ENCODE measurements at regions not wholly inside any gene's neighbourhood (a gene's known extent, or its start where the extent isn't known, plus 50 kb on each side); places are given as distances from the start of the nearest gene placed in this dataset.

DNA sequence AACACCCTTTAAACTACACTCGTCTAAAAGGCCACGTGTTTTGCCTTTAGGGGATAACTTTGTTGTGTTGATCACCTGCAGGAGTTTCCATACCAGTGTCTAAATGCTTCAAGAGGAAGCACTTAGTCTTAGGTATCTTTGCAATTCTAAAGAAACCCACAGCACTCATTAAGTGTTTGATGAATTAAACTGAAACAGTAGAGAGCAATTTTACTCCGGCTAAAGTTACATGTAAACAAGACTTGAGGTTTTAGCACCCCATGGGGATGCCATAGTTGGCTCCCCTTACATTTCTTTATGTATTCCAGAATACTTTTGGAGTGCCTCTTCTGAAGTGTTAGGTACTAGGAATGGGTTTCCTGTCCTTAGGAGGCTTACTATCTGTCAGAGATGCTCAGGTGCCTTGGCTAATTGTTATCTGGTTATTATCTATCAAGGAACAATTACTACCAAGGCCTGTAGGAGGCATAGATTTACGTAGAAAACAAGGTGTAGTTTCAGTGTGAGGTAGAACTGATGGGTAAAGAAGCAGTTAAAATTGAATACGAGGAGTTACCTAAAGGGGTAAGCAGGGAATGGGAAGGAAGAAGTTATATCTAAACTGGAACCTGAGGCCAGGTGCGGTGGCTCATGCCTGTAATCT is 176.8 kb upstream of the SAMSN1 start:
- H3K36me3 ChIP-seq (ENCODE audit: insufficient read depth, insufficient read length, low read length) = no peaks in the 10 kb centered on the region
- no peak overlapping the region for H3K9ac ChIP-seq (ENCODE audit: insufficient read length, low read depth)
- H3K4me3 ChIP-seq (ENCODE audit: insufficient read length, low read depth) = no peak overlapping the region
- no peaks in the 10 kb centered on the region for H3K4me1 ChIP-seq (ENCODE audit: insufficient read depth, insufficient read length)
- peaks cover 13% of the 10 kb centered on the region; the same call in 1 of the 2 replicates for H3K9me3 ChIP-seq (ENCODE audit: insufficient read depth, low read length)
- DNase-seq (ENCODE audit: low read depth, low spot score) = no peak
- H3K27me3 ChIP-seq (ENCODE audit: insufficient read depth, insufficient read length) = no peaks in the 10 kb centered on the region
- TF ChIP-seq ZNF274 (IDR thresholded peaks at IDR 0.05; ENCODE audit: low read depth, low read length) (no peak), YY1 (IDR thresholded peaks at IDR 0.05; ENCODE audit: insufficient read depth, insufficient read length) (no peak), SUZ12 (IDR thresholded peaks at IDR 0.05; ENCODE audit: extremely low read depth, insufficient read depth, insufficient read length) (no peak)

DNA sequence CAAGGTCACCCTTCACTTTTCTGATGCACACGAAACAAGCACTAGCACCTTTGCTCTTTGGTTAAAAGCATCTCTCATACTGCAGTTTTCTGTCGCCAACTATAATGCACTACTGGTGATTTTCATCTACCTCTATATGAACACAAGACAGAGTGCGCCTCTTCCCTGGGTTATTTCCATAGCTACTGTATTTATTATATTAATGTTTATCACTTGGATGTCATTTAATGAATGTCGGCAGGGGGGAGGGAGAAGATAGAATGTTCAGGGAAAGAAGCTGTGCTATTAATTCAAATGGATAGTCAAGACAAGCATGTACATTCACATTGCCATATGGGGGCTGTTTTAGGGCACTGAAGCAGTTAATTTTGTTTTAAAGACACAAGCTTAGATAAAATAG is 174.1 kb upstream of the SAMSN1 start:
- no peak overlapping the region for H3K9ac ChIP-seq (ENCODE audit: insufficient read length, low read depth)
- H3K4me1 ChIP-seq (ENCODE audit: insufficient read depth, insufficient read length) = no peaks in the 10 kb centered on the region
- H3K36me3 ChIP-seq (ENCODE audit: insufficient read depth, insufficient read length, low read length) = no peaks in the 10 kb centered on the region
- no peak overlapping the region for H3K4me3 ChIP-seq (ENCODE audit: insufficient read length, low read depth)
- TF ChIP-seq YY1 (IDR thresholded peaks at IDR 0.05; ENCODE audit: insufficient read depth, insufficient read length) = no peak
- no peak for TF ChIP-seq SUZ12 (IDR thresholded peaks at IDR 0.05; ENCODE audit: extremely low read depth, insufficient read depth, insufficient read length)
- no peak for TF ChIP-seq ZNF274 (IDR thresholded peaks at IDR 0.05; ENCODE audit: low read depth, low read length)
- no peak for DNase-seq (ENCODE audit: low read depth, low spot score)
- H3K27me3 ChIP-seq (ENCODE audit: insufficient read depth, insufficient read length) = no peaks in the 10 kb centered on the region
- peaks cover 13% of the 10 kb centered on the region; the same call in 1 of the 2 replicates for H3K9me3 ChIP-seq (ENCODE audit: insufficient read depth, low read length)

DNA sequence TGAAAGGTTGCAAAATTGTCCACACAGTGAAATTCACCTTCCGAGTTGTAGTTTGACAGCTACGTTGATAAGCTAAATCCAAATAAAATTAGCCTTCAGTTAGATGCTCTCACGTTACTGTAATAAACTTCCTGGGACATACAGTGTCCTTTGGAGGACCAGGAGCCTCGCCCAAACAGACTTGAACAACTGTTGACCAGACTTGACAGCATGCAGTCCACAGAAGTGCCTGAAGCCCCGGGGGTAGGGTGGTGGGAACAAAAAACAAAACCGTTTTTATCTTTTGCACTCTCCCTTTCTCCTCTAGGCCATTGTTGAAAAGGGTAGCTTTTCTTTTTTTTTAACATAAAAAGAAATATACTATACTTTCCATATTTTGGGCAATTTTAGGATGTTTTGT is 172.8 kb upstream of the SAMSN1 start:
- H3K4me1 ChIP-seq (ENCODE audit: insufficient read depth, insufficient read length) = no peaks in the 10 kb centered on the region

DNA sequence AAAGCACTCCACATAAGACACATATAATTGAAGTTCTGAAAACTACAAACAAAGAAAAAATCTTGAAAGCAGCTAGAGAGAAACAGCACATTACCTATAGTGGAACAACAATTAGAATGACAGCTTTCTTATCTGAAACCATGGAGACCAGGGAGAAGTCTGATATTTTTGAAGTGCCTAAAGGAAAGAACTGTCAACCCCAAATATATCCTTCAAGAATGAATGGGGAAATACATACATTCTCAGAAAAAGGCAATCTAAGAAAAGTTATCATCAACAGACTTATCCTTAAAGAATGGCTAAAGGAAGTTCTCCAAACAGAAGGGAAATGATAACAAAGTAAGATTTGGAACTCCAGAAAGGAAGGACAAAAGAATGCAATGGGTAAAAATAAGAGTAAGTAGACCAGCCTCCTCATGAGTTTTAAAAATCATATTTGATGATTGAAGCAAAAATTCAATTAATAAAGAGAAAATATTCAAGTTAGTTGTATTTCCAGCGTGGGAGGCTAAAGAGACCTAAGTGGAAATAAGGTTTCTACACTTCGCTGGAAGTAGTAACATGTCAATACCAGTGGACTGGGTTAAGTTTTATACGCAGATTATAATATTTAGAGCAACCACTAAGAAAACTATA is 170.8 kb upstream of the SAMSN1 start:
- DNase-seq (ENCODE audit: low read depth, low spot score) = no peak
- H3K4me3 ChIP-seq (ENCODE audit: insufficient read length, low read depth) = no peak overlapping the region
- no peaks in the 10 kb centered on the region for H3K36me3 ChIP-seq (ENCODE audit: insufficient read depth, insufficient read length, low read length)
- H3K9ac ChIP-seq (ENCODE audit: insufficient read length, low read depth) = no peak overlapping the region
- no peaks in the 10 kb centered on the region; the same call in 1 of the 2 replicates for H3K9me3 ChIP-seq (ENCODE audit: insufficient read depth, low read length)
- H3K4me1 ChIP-seq (ENCODE audit: insufficient read depth, insufficient read length) = no peaks in the 10 kb centered on the region
- H3K27me3 ChIP-seq (ENCODE audit: insufficient read depth, insufficient read length) = no peaks in the 10 kb centered on the region
- no peak for TF ChIP-seq ZNF274 (IDR thresholded peaks at IDR 0.05; ENCODE audit: low read depth, low read length)

More for the DNA sequence above, 172.8 kb upstream of the SAMSN1 start:
- no peaks in the 10 kb centered on the region for H3K27me3 ChIP-seq (ENCODE audit: insufficient read depth, insufficient read length)
- H3K4me3 ChIP-seq (ENCODE audit: insufficient read length, low read depth) = no peak overlapping the region
- no peak for DNase-seq (ENCODE audit: low read depth, low spot score)
- no peak overlapping the region for H3K9ac ChIP-seq (ENCODE audit: insufficient read length, low read depth)
- TF ChIP-seq SUZ12 (IDR thresholded peaks at IDR 0.05; ENCODE audit: extremely low read depth, insufficient read depth, insufficient read length) (no peak), YY1 (IDR thresholded peaks at IDR 0.05; ENCODE audit: insufficient read depth, insufficient read length) (no peak), ZNF274 (IDR thresholded peaks at IDR 0.05; ENCODE audit: low read depth, low read length) (no peak)
- H3K36me3 ChIP-seq (ENCODE audit: insufficient read depth, insufficient read length, low read length) = no peaks in the 10 kb centered on the region
- H3K9me3 ChIP-seq (ENCODE audit: insufficient read depth, low read length) = peaks cover 13% of the 10 kb centered on the region; the same call in 1 of the 2 replicates

DNA sequence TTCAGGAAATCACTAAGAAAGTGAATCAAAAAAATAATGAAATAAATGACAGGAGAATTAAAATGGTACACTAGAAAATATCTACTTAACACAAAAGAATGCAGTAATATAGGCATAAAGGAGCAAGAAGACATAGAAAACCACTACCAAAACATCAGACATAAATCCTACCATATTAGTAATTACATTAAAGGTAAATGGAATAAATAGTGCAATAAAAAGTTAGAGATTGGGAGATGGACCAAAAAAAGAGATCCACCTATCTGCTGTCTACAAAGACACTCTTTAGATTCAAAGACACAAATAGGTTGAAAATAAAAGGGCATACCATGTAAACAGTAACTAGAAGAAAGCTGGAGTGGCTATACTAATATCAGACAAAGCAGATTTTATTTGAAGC is 167.0 kb upstream of the SAMSN1 start:
- Histone ChIP-seq H3K9ac (ENCODE audit: insufficient read length, low read depth) (no peak overlapping the region), H3K4me3 (ENCODE audit: insufficient read length, low read depth) (no peak overlapping the region), H3K27me3 (ENCODE audit: insufficient read depth, insufficient read length) (no peaks in the 10 kb centered on the region), H3K9me3 (ENCODE audit: insufficient read depth, low read length) (no peaks in the 10 kb centered on the region; the same call in 1 of the 2 replicates), H3K36me3 (ENCODE audit: insufficient read depth, insufficient read length, low read length) (no peaks in the 10 kb centered on the region), H3K4me1 (ENCODE audit: insufficient read depth, insufficient read length) (no peaks in the 10 kb centered on the region)
- no peak for TF ChIP-seq YY1 (IDR thresholded peaks at IDR 0.05; ENCODE audit: insufficient read depth, insufficient read length)
- TF ChIP-seq SUZ12 (IDR thresholded peaks at IDR 0.05; ENCODE audit: extremely low read depth, insufficient read depth, insufficient read length) = no peak
- no peak for TF ChIP-seq ZNF274 (IDR thresholded peaks at IDR 0.05; ENCODE audit: low read depth, low read length)
- no peak for DNase-seq (ENCODE audit: low read depth, low spot score)

DNA sequence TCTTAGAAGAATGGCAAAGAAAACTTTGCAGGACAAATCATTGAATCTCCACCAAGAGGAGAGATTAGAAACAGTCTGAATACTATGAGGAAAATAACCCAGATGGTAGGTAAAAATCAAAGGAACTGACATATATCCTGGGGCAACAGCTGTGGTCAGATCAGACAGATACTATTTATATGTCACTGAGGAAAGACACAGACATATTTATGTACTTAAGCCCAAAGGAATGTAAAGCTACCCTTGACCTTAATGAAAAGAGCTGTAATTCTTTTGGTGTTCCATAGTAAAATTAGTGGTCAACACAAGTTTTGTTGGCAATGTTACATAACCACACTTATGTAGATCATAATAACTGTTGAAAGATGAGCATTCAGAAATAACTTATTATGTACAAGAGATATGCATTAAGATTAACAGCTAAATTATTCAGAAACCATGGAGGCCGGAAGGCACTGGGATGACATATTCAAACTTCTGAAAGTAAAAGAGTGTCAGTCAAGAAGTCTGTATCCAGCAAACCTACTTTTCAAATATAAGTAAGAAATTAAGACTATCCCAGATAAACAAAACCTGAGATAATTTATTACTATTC is 166.1 kb upstream of the SAMSN1 start:
- no peak for DNase-seq (ENCODE audit: low read depth, low spot score)
- Histone ChIP-seq H3K27me3 (ENCODE audit: insufficient read depth, insufficient read length) (no peaks in the 10 kb centered on the region), H3K4me1 (ENCODE audit: insufficient read depth, insufficient read length) (no peaks in the 10 kb centered on the region), H3K36me3 (ENCODE audit: insufficient read depth, insufficient read length, low read length) (no peaks in the 10 kb centered on the region), H3K9ac (ENCODE audit: insufficient read length, low read depth) (no peak overlapping the region), H3K4me3 (ENCODE audit: insufficient read length, low read depth) (no peak overlapping the region), H3K9me3 (ENCODE audit: insufficient read depth, low read length) (no peaks in the 10 kb centered on the region; the same call in 1 of the 2 replicates)
- TF ChIP-seq ZNF274 (IDR thresholded peaks at IDR 0.05; ENCODE audit: low read depth, low read length) = no peak
- no peak for TF ChIP-seq SUZ12 (IDR thresholded peaks at IDR 0.05; ENCODE audit: extremely low read depth, insufficient read depth, insufficient read length)
- TF ChIP-seq YY1 (IDR thresholded peaks at IDR 0.05; ENCODE audit: insufficient read depth, insufficient read length) = no peak

DNA sequence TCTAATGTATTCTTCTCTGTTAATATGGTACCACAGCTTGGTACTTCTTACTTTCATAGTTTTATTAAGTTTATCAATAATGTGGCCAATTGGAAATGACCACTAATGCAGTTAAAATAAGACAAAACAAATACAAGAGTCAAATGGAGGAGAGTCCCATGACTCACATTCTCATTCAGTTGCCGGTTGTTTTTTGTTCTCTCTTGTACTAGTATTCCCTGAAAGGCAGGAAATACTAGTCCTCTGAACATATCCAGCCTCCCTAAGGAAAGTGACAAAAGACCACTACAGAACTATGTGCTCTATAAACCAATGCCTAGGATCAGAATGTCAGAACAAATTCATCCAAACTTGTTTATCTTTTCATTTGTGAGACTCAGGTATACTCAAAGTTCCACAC is 165.2 kb upstream of the SAMSN1 start:
- TF ChIP-seq YY1 (IDR thresholded peaks at IDR 0.05; ENCODE audit: insufficient read depth, insufficient read length) (no peak), SUZ12 (IDR thresholded peaks at IDR 0.05; ENCODE audit: extremely low read depth, insufficient read depth, insufficient read length) (no peak), ZNF274 (IDR thresholded peaks at IDR 0.05; ENCODE audit: low read depth, low read length) (no peak)

More for the DNA sequence above, 165.2 kb upstream of the SAMSN1 start:
- no peaks in the 10 kb centered on the region for H3K4me1 ChIP-seq (ENCODE audit: insufficient read depth, insufficient read length)
- no peaks in the 10 kb centered on the region for H3K27me3 ChIP-seq (ENCODE audit: insufficient read depth, insufficient read length)
- no peak overlapping the region for H3K9ac ChIP-seq (ENCODE audit: insufficient read length, low read depth)
- H3K36me3 ChIP-seq (ENCODE audit: insufficient read depth, insufficient read length, low read length) = no peaks in the 10 kb centered on the region
- no peak overlapping the region for H3K4me3 ChIP-seq (ENCODE audit: insufficient read length, low read depth)
- no peak for DNase-seq (ENCODE audit: low read depth, low spot score)
- H3K9me3 ChIP-seq (ENCODE audit: insufficient read depth, low read length) = no peaks in the 10 kb centered on the region; the same call in 1 of the 2 replicates
